SH-SY5Y (cell line): ENCODE measurements at regions not wholly inside any gene's neighbourhood (a gene's known extent, or its start where the extent isn't known, plus 50 kb on each side); places are given as distances from the start of the nearest gene placed in this dataset.

Source experiments
- GATA2 ChIP-seq: IDR thresholded peaks from 2 replicates; pipeline ENCODE4 v1.6.1; 2011; ENCODE audit warnings: mild to moderate bottlenecking, low read depth, low read length
- GATA3 ChIP-seq: IDR thresholded peaks from 2 replicates; pipeline ENCODE4 v1.6.1; 2011; ENCODE audit warnings: low read depth, mild to moderate bottlenecking, low read length, moderate library complexity

DNA sequence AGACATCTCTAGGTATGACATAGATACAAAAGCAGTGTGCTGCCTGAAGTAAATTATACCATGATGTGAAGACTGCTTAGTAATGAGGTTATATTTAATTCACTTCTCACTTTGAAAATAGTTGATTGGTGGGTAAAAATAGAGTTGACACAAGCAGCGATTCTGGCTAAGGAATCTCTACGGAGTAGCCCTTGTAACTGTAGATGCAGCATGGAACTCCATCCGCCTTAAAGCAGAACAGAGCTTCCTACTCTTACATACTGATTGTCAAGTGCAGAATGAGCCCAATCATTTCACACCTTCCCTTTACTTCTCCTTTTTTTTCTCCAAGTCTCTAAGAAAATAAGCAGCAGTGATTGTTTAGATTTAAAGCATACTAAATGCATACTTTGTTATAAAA lies 1594.6 kb upstream of the SLC39A10 start:
- no peak for TF ChIP-seq GATA3
- TF ChIP-seq GATA2, result no peak

DNA sequence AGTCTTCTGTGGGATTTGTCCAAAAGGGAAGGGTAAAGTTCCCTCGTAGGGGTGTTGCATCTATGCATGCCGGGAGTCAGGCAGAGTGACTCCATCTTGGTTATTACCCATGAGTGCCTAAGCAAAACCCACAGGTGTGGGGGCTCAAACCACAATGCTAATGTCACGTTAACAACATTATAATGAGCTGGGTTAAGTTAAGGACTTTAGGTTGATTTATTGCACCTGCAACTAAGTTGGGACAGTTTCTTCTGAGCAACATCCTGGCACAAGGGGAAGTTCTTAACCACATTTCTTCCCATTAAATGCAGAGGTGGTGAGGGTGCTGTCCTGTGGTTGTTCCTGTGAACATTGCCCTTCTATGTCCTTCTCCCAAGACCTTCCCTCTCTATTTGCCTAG lies 1596.8 kb upstream of the SLC39A10 start:
- TF ChIP-seq GATA3, result no peak

DNA sequence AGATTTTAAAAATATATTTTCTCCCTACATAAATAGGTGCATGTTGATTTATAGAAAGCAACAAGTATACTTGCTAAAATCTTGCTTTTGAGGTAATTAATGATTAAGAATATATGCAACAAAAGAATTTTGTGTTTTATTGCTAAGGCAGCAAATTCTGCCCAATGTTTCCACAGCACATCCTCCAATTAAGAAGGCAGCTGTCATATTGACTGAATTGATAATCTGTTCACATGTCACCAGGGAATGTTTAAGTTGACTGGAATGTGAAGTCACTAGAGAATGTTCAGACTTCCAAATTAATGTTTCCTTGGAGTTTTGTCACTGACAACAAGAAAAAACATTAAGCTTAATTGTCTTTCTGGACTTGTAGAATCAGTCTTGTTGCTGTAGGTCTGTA lies 1602.7 kb upstream of the SLC39A10 start:
- TF ChIP-seq GATA3 (no peak), GATA2 (no peak)

DNA sequence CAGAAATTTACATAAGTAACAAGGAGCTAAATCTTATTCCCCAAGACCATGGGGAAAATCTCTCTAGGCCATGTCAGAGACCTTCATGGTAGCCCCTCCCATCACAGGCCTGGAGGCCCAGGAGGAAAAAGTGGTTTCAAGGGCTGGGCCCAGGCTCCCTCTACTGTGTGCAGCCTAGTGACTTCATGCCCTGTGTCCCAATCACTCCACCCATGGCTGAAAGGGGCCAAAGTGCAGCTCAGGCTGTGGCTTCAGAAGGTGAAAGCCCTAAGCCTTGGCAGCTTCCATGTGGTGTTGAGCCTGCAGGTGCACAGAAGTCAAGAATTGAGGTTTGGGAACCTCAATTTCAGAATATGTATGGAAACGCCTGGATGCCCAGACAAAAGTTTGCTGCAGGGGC lies 1612.7 kb upstream of the SLC39A10 start:
- TF ChIP-seq GATA3 (no peak), GATA2 (no peak)

DNA sequence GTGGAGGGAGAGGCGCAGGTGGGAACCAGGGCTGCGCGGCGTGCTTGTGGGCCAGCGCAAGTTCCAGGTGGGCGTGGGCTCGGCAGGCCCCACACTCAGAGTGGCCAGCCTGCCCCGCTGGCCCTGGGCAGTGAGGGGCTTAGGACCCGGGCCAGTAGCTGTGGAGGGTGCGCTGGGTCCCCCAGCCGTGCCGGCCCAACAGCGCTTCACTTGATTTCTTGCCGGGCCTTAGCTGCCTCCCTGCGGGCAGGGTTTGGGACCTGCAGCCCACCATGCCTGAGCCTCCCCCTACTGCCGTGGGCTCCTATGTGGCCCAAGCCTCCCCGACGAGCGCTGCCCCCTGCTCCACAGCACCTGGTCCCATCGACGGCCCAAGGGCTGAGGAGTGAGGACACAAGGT lies 1636.9 kb upstream of the SLC39A10 start:
- TF ChIP-seq GATA2, result no peak
- no peak for TF ChIP-seq GATA3

DNA sequence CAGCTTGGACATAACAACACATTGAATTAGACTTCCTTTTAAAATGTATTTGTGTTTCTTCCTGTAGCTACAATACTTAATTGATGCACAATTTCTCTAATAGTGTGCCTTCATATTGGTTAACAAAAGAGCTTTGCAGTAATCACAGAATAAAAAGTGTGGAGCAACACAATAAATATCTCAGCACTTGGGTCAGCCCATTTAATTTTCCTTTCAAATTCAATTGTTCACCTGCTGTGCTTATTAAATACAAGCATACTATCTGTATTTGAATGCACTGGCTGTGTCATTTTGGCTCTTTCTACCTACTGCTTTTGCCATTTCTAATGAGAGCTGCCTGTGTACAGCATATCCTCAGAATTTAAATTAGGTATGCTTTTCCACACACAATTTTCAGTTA lies 1641.3 kb upstream of the SLC39A10 start:
- TF ChIP-seq GATA2 (no peak), GATA3 (no peak)

DNA sequence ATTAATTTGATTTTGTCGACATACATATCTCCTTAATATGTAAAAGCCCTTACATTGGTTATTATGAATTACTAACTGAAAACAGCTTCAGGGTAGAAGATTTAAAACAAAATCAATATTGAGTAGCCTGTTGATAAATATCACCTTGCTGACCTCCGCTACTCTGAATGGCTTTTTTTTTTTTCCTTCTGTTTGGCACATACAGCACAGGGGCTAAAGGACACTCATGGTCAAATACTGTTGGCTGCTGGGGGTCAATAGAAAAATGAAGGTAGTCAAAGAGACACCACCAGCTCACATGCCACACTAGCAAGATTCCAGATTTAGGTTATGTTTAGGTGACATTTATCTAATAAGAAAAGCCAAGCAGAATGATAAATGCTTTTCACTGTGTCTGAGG lies 1642.4 kb upstream of the SLC39A10 start:
- TF ChIP-seq GATA2 (no peak), GATA3 (no peak)

DNA sequence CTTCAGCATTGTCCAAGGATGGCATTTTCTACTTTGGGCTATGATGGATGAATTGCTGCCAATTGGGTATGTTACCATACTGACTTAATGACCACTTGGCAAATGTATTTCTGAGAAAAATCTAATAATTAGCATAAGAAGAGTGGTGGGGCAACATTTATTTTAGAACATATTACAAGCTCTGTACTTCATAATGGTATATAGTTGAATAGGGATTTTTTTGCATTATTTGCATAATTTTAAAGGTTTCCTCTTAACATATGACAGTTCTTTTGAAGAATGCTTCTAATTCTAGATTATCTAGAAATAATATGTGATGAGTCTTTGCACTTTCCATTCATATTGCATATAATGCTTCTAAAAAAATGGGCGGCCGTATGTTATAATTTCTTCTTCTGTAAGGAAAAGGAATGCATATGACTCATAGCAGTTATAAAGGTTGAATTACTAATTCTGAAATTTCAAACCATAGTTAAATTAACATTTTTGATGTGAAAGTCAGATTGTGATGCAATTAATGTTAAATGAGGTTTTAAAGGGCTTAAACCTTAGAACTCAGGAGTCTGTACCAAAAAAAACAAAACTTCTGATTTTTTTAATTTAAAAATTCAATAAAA lies 1652.3 kb upstream of the SLC39A10 start:
- no peak for TF ChIP-seq GATA2
- TF ChIP-seq GATA3, result no peak

DNA sequence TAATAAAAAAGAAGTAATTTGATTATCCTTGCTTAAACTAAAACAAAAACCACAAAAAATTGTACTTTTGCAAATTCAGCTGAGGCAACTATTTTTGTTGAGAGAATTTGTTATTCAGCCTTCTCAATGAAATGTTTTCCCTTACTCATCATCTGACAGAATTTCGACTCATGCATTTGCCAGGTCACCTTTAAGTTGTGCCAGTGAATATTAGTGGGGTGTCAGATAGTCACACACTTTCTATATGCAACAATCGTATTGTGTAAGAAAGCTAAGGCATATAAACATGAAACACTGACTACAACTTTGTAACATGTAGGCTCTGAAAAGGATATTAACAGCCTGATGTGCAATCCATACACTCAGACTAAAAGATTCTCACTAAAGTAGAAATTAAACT lies 1653.1 kb upstream of the SLC39A10 start:
- TF ChIP-seq GATA3, result no peak
- no peak for TF ChIP-seq GATA2

DNA sequence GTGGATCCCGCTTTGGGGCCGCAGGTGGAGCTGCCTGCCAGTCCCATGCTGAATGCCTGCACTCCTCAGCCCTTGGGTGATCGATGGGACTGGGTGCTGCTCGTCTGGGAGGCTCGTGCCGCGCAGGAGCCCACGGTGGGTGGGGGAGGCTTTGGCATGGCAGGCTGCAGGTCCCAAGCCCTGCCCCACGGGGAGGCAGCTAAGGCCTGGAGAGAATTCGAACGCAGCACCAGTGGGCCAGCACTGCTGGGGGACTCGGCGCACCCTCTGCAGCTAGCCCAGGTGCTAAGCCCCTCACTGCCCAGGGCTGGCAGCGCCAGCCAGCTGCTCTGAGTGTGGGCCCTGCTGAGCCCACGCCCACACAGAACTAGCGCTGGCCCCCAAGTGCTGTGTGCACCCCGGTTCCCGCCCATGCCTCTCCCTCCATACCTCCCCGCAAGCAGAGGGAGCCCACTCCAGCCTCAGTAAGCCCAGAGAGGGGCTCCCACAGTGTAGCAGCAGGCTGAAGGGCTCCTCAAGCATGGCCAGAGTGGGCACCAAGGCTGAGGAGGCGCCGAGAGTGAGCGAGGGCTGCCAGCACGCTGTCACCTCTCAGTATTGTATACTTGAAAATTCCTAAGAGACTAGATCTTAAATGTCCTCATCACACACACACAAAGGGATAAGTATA lies 1654.2 kb upstream of the SLC39A10 start:
- TF ChIP-seq GATA2 (no peak), GATA3 (no peak)

DNA sequence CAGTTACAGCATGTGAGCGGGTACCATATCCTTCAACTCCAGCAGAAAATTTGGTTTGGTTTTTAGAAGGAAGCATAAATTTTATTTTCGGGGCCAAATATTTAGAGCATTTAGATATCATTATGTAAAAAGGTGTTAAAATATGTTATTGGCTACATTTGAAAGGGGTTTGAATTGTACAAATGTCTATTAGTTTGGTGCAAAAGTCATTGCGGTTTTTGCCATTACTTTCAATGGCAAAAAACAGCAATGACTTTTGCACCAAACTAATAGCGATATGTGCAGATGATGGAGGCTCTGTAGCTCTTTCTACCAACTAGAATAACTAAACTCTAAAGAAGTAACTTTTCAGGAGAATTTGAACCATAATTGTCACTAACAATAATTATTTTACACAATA lies 1666.2 kb upstream of the SLC39A10 start:
- TF ChIP-seq GATA2 (no peak), GATA3 (no peak)

DNA sequence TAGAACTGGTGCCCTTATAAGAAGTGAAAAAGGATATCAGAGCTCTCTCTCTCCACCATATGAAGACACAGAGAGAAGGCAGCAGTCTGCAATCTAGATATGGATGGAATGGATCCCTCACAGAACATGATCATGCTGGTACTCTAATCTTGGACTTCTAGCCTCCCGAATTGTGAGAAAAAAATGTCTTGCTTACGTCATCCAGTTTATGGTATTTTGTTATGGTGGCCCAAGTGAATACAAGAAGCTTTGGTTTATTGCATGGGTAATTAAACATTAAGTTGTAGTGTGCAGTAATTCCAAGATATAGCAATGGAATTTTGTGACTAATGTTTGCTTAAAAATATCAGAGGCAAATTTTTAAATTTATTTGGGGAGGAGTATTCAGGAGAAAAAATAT lies 1667.4 kb upstream of the SLC39A10 start:
- TF ChIP-seq GATA3 (no peak), GATA2 (no peak)

DNA sequence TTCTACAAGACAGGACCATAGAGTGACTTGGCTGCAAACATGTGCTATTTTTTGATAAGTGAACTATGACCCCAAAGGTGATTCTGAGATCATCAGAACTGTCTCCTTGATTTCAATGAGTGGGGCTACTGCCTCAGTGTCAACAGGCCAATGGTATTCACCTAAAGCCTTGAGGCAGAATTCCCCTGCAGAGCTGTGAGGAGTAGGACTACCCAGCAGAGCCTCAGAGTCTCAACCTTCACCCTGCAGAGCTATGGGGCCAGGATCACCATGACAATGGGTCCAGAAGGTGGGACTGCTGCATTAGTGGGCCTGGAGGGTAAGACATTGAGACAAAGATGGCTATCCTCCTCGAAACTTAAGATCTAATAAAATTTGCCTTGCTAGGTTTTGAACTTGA lies 1668.2 kb upstream of the SLC39A10 start:
- TF ChIP-seq GATA3 (no peak), GATA2 (no peak)

DNA sequence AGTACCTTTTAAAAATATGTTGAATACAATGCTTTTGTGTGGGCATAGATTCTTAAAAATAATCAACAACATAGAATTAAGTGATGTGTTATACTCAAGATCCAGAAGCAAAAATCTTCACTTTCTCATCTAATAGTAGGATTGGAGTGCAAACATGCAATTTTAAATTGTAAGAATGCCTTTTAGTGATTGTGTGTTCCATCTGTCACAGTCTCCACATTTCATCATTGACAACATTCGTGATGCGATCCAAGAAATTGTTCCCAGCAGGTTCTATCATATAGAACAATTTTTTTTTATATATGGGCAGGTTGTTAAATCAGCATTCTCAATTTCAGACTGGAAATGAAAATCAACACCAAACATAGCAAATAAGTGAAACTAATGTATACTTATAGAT lies 1671.8 kb upstream of the SLC39A10 start:
- no peak for TF ChIP-seq GATA2

DNA sequence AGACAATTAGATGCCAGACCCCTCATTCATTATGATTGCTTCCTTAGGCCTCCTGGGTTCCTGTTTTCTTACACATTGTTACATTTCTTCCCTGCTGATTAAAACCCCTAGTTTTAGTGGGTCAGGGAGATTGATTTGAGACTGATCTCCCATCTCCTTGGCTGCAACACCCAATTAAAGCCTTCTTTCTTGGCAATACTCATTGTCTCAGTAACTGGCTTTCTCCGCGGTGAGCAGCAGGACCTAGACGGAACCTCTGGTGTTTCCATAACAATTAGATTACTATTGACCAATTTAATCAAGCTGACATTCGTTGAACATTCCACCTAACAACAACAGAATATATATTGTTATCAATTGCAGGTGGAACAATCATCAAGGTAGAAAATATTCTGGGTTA lies 1676.4 kb upstream of the SLC39A10 start:
- TF ChIP-seq GATA2 (no peak), GATA3 (no peak)

DNA sequence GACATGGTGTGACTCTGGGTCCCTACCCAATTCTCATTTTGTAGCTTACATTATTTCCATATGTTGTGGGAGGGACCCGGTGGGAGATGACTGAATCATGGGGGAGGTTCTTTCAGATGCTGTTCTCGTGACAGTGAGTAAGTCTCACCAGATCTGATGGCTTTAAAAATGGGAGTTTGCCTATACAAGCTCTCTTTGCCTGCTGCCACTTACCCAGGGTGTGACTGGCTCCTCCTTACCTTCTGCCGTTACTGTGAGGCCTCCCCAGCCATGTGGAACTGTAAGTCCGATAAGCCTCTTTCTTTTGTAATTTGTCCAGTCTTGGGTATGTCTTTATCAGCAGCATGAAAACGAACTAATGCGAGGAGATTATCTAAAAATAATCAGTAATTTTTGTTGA lies 1683.2 kb upstream of the SLC39A10 start:
- TF ChIP-seq GATA2, result no peak
- TF ChIP-seq GATA3, result no peak
